Stimulated activated CD4-positive, alpha-beta T cell treated with anti-CD3 and anti-CD28 coated beads, Interleukin-2, amount 100 ng/mL, for 4 hours (primary cell): ENCODE measurements at regions not wholly inside any gene's neighbourhood (a gene's known extent, or its start where the extent isn't known, plus 50 kb on each side); places are given as distances from the start of the nearest gene placed in this dataset.

ENCODE experiments used
- DNase-seq: peaks from one replicate; pipeline ENCODE4 v3.0.0-alpha.2; 2020; ENCODE audit warnings: low read depth

GRCh38 chr3:105315144-105315543 lies 51.6 kb upstream of the ALCAM start:
- no peak for DNase-seq

- no peak for DNase-seq
Observed at GRCh38 chr3:105315815-105316214, 50.9 kb upstream of the ALCAM start.

- DNase-seq, result no peak
Observed at GRCh38 chr3:105316331-105316730, 50.4 kb upstream of the ALCAM start.
